ENCODE measurements at regions not wholly inside any gene's neighbourhood (a gene's known extent, or its start where the extent isn't known, plus 50 kb on each side); places are given as distances from the start of the nearest gene placed in this dataset.
A peak's percentile ranks its signal among the peaks of the same experiment; 100 is the strongest.

DNA sequence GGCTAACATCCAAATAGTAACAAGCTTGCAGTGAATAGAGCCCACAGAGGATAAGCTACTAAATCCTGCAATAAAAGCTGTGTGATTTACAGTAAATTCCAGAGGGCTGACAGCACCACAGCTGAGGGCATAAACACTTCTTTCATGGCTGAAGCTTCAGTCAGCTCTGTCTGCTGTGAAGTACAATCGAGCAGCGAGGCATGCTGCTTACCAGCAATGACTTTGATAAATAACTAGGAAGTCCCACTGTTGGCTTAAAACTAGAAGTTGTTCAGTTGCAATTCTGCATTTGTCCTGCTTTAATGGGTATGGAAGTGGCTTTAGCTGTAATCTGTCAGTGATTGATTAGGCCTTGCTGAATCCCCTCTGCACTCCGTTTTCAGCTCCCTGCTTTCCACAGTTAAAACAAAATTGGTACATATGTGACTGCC lies 65.2 kb upstream of the FIGN start (continued):
- TF ChIP-seq, protein P1, sequence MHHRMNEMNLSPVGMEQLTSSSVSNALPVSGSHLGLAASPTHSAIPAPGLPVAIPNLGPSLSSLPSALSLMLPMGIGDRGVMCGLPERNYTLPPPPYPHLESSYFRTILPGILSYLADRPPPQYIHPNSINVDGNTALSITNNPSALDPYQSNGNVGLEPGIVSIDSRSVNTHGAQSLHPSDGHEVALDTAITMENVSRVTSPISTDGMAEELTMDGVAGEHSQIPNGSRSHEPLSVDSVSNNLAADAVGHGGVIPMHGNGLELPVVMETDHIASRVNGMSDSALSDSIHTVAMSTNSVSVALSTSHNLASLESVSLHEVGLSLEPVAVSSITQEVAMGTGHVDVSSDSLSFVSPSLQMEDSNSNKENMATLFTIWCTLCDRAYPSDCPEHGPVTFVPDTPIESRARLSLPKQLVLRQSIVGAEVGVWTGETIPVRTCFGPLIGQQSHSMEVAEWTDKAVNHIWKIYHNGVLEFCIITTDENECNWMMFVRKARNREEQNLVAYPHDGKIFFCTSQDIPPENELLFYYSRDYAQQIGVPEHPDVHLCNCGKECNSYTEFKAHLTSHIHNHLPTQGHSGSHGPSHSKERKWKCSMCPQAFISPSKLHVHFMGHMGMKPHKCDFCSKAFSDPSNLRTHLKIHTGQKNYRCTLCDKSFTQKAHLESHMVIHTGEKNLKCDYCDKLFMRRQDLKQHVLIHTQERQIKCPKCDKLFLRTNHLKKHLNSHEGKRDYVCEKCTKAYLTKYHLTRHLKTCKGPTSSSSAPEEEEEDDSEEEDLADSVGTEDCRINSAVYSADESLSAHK (tag by site-specific recombination; IDR thresholded peaks at IDR 0.05) = peak; percentile 54
- TF ChIP-seq ZXDB (tag by site-specific recombination; IDR thresholded peaks at IDR 0.05) (no peak), ZNF248 (tag by site-specific recombination; IDR thresholded peaks at IDR 0.05) (no peak), REPIN1 (tag by site-specific recombination; IDR thresholded peaks at IDR 0.05; ENCODE audit: low read depth) (no peak), ZNF146 (tag by site-specific recombination; IDR thresholded peaks at IDR 0.05) (no peak), ZNF501 (tag by site-specific recombination; IDR thresholded peaks at IDR 0.05) (no peak)
- TF ChIP-seq, protein P2, sequence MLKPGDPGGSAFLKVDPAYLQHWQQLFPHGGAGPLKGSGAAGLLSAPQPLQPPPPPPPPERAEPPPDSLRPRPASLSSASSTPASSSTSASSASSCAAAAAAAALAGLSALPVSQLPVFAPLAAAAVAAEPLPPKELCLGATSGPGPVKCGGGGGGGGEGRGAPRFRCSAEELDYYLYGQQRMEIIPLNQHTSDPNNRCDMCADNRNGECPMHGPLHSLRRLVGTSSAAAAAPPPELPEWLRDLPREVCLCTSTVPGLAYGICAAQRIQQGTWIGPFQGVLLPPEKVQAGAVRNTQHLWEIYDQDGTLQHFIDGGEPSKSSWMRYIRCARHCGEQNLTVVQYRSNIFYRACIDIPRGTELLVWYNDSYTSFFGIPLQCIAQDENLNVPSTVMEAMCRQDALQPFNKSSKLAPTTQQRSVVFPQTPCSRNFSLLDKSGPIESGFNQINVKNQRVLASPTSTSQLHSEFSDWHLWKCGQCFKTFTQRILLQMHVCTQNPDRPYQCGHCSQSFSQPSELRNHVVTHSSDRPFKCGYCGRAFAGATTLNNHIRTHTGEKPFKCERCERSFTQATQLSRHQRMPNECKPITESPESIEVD (tag by site-specific recombination; IDR thresholded peaks at IDR 0.05) = peak; percentile 68

DNA sequence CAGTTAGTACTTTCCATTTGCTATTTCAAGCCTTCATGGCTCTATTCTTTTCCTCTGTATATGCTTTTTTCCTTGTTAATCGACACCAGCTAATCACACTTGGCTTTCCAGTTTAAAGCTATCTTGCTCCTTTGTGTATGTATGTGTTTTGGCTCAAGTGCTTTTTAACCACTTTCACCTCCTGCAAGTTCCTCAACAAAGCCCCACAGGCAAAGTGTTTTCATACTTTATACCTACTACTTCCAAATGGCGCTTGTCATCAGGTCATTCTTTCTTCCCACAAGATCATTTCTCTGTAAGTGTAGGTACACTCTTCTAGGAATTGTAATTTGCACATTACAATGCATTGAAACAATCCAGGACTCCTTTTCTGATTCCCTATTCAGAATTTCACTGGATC lies 64.0 kb upstream of the FIGN start:
- Histone ChIP-seq H3K4me1 (ENCODE audit: control insufficient read depth, insufficient read depth, low read length) (peaks cover 6% of the 10 kb centered on the region; the same call in 1 of the 2 replicates), H3K36me3 (ENCODE audit: control insufficient read depth in 2 of 2, insufficient read depth in 1 of 2, low read length in 2 of 2) (no peaks in the 10 kb centered on the region), H3K4me3 (ENCODE audit: low read depth, low read length) (no peak overlapping the region), H3K27ac (ENCODE audit: extremely low read depth, low read depth, low read length) (no peak overlapping the region), H3K9me3 (ENCODE audit: control insufficient read depth, insufficient read depth, low read depth, low read length) (no peaks in the 10 kb centered on the region)
- POLR2A ChIA-PET = no interaction called here
- CTCF ChIA-PET = interaction anchor here (0.6 to 0.9 kb wide), 2 partner anchors 63 to 1320 kb away, joined by 3 read pairs; no protein-coding TSS in a partner anchor
- TF ChIP-seq ZNF76 (tag by site-specific recombination; IDR thresholded peaks at IDR 0.05; ENCODE audit: borderline replicate concordance, low read depth) = no peak
- TF ChIP-seq FEZF1 (tag by site-specific recombination; IDR thresholded peaks at IDR 0.05) = peak; percentile 80
- TF ChIP-seq GLIS1 (tag by site-specific recombination; IDR thresholded peaks at IDR 0.05) = peak; percentile 22; the same call in 1 of the 2 replicates

DNA sequence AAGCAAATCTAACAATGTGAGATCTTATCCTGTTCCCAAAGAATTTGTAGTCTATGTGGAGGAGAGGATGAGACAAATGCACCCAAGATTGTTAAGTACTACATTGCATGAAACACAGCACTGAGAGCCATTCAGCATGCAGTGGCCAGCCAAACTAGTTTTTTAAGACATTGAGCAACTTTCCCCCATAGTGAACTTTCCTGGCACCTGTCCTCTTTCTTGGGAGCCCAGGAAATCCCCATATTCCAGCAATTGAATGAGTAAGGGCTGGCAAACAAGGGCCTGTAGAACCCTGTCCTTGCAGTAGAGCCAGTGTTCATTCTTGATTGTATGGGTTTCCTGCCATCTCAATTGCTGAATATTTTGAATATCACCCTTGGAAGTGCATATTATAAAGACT lies 58.8 kb upstream of the FIGN start:
- ChIA-PET CTCF (interaction anchor here (1.2 kb wide), 1 partner anchor 8 kb away, joined by 3 read pairs; no protein-coding TSS in a partner anchor), POLR2A (no interaction called here)
- no peaks in the 10 kb centered on the region for H3K9me3 ChIP-seq (ENCODE audit: control insufficient read depth, insufficient read depth, low read depth, low read length)
- H3K27ac ChIP-seq (ENCODE audit: extremely low read depth, low read depth, low read length) = no peak overlapping the region
- no peaks in the 10 kb centered on the region for H3K36me3 ChIP-seq (ENCODE audit: control insufficient read depth in 2 of 2, insufficient read depth in 1 of 2, low read length in 2 of 2)
- no peaks in the 10 kb centered on the region for H3K4me1 ChIP-seq (ENCODE audit: control insufficient read depth, insufficient read depth, low read length)
- H3K4me3 ChIP-seq (ENCODE audit: low read depth, low read length) = no peak overlapping the region
- TF ChIP-seq ZNF777 (tag by site-specific recombination; IDR thresholded peaks at IDR 0.05; ENCODE audit: borderline replicate concordance) (no peak), ZNF514 (tag by site-specific recombination; IDR thresholded peaks at IDR 0.05) (no peak), ZNF660 (tag by site-specific recombination; IDR thresholded peaks at IDR 0.05) (no peak), ZXDB (tag by site-specific recombination; IDR thresholded peaks at IDR 0.05) (no peak), ZNF549 (tag by site-specific recombination; IDR thresholded peaks at IDR 0.05) (no peak), ZNF548 (tag by site-specific recombination; IDR thresholded peaks at IDR 0.05) (no peak), HOXC10 (CRISPR knock-in tag; IDR thresholded peaks at IDR 0.05) (no peak), ZNF426 (tag by site-specific recombination; IDR thresholded peaks at IDR 0.05) (no peak), ZNF302 (tag by site-specific recombination; IDR thresholded peaks at IDR 0.05; ENCODE audit: low read depth) (no peak), HOXA7 (CRISPR knock-in tag; IDR thresholded peaks at IDR 0.05; ENCODE audit: borderline replicate concordance) (no peak), ZNF768 (tag by site-specific recombination; IDR thresholded peaks at IDR 0.05) (no peak), ZNF670 (tag by site-specific recombination; IDR thresholded peaks at IDR 0.05; ENCODE audit: low read depth) (no peak), ZNF747 (tag by site-specific recombination; IDR thresholded peaks at IDR 0.05) (no peak), ZNF792 (tag by site-specific recombination; IDR thresholded peaks at IDR 0.05) (no peak), ZSCAN30 (tag by site-specific recombination; IDR thresholded peaks at IDR 0.05) (no peak), ZNF433 (tag by site-specific recombination; IDR thresholded peaks at IDR 0.05; ENCODE audit: low read depth) (no peak), SALL2 (tag by site-specific recombination; IDR thresholded peaks at IDR 0.05; ENCODE audit: borderline replicate concordance) (no peak)
- TF ChIP-seq, protein P3, sequence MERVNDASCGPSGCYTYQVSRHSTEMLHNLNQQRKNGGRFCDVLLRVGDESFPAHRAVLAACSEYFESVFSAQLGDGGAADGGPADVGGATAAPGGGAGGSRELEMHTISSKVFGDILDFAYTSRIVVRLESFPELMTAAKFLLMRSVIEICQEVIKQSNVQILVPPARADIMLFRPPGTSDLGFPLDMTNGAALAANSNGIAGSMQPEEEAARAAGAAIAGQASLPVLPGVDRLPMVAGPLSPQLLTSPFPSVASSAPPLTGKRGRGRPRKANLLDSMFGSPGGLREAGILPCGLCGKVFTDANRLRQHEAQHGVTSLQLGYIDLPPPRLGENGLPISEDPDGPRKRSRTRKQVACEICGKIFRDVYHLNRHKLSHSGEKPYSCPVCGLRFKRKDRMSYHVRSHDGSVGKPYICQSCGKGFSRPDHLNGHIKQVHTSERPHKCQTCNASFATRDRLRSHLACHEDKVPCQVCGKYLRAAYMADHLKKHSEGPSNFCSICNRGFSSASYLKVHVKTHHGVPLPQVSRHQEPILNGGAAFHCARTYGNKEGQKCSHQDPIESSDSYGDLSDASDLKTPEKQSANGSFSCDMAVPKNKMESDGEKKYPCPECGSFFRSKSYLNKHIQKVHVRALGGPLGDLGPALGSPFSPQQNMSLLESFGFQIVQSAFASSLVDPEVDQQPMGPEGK (tag by site-specific recombination; IDR thresholded peaks at IDR 0.05) = no peak
- TF ChIP-seq, protein P4, sequence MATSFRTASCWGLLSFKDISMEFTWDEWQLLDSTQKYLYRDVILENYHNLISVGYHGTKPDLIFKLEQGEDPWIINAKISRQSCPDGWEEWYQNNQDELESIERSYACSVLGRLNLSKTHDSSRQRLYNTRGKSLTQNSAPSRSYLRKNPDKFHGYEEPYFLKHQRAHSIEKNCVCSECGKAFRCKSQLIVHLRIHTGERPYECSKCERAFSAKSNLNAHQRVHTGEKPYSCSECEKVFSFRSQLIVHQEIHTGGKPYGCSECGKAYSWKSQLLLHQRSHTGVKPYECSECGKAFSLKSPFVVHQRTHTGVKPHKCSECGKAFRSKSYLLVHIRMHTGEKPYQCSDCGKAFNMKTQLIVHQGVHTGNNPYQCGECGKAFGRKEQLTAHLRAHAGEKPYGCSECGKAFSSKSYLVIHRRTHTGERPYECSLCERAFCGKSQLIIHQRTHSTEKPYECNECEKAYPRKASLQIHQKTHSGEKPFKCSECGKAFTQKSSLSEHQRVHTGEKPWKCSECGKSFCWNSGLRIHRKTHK (tag by site-specific recombination; IDR thresholded peaks at IDR 0.05) = no peak

All from HEK293 (cell line).